Kidney epithelial cell (primary cell): ENCODE measurements at regions not wholly inside any gene's neighbourhood (a gene's known extent, or its start where the extent isn't known, plus 50 kb on each side); places are given as distances from the start of the nearest gene placed in this dataset.

Source experiments
- DNase-seq: peaks from one replicate; pipeline ENCODE4 v3.0.0-alpha.2; 2010; ENCODE audit warnings: low read depth
- H3K27me3 ChIP-seq: 2 replicates; pipeline ENCODE4 v1.6.0; 2011; ENCODE audit warnings: low read length; ENCODE audit not compliant: control insufficient read depth, insufficient read depth
- H3K36me3 ChIP-seq: 2 replicates; pipeline ENCODE4 v1.5.1; 2011; ENCODE audit warnings: low read length; ENCODE audit not compliant: control insufficient read depth, insufficient read depth
- H3K4me3 ChIP-seq: 2 replicates; pipeline ENCODE4 v1.5.1; 2011; ENCODE audit warnings: low read depth, mild to moderate bottlenecking, control low read depth, low read length
- CTCF ChIP-seq: IDR thresholded peaks from 2 replicates; pipeline ENCODE4 v1.5.1; 2011; ENCODE audit warnings: mild to moderate bottlenecking, moderate library complexity, low read length, control low read depth, inconsistent platforms; ENCODE audit not compliant: insufficient read depth, poor library complexity, severe bottlenecking

- H3K27me3 ChIP-seq = no peaks in the 10 kb centered on the region
- H3K4me3 ChIP-seq = no peak overlapping the region
- no peaks in the 10 kb centered on the region for H3K36me3 ChIP-seq
- DNase-seq = no peak
- TF ChIP-seq CTCF = no peak
These were observed 65.4 kb upstream of the MAFB start for GRCh38 chr20:40754339-40754943.

- no peak for DNase-seq
- Histone ChIP-seq H3K4me3 (no peak overlapping the region), H3K36me3 (no peaks in the 10 kb centered on the region), H3K27me3 (no peaks in the 10 kb centered on the region)
- TF ChIP-seq CTCF = no peak
These were observed 68.1 kb upstream of the MAFB start for GRCh38 chr20:40757087-40757486.

- Histone ChIP-seq H3K27me3 (no peaks in the 10 kb centered on the region), H3K36me3 (no peaks in the 10 kb centered on the region), H3K4me3 (no peak overlapping the region)
- TF ChIP-seq CTCF = no peak
- DNase-seq = no peak
These were observed 69.8 kb upstream of the MAFB start for GRCh38 chr20:40758790-40759189.

- Histone ChIP-seq H3K36me3 (no peaks in the 10 kb centered on the region), H3K27me3 (no peaks in the 10 kb centered on the region), H3K4me3 (no peak overlapping the region)
- TF ChIP-seq CTCF = no peak
- DNase-seq = no peak
These were observed 71.4 kb upstream of the MAFB start for GRCh38 chr20:40760399-40760798.

- DNase-seq = no peak
These were observed 74.7 kb upstream of the MAFB start for GRCh38 chr20:40763646-40764295.

More at GRCh38 chr20:40763646-40764295, 74.7 kb upstream of the MAFB start:
- Histone ChIP-seq H3K36me3 (no peaks in the 10 kb centered on the region), H3K4me3 (no peak overlapping the region), H3K27me3 (no peaks in the 10 kb centered on the region)
- TF ChIP-seq CTCF = no peak
